ENCODE measurements at regions not wholly inside any gene's neighbourhood (a gene's known extent, or its start where the extent isn't known, plus 50 kb on each side); places are given as distances from the start of the nearest gene placed in this dataset.
"Not testable (repeated sequence)": the region's sequence is repeated elsewhere in the genome, so short reads cannot be mapped to it uniquely, and the experiment has no call there.

- H3K27ac ChIP-seq (ENCODE audit: low read length); H3K27ac Mint-ChIP-seq; POLR2A ChIA-PET; H3K36me3 Mint-ChIP-seq; H3K27me3 ChIP-seq (replicated peaks in 1 of 2; ENCODE audit: control insufficient read depth in 2 of 2, extremely low read depth in 1 of 2, insufficient read depth in 2 of 2, low read length in 1 of 2); H3K4me3 Mint-ChIP-seq; H3K9me3 Mint-ChIP-seq; H3K36me3 ChIP-seq (ENCODE audit: control insufficient read depth in 2 of 2, extremely low read depth in 1 of 2, insufficient read depth in 1 of 2, low read length in 1 of 2); H3K4me3 ChIP-seq (ENCODE audit: control insufficient read depth in 1 of 2, extremely low read depth in 1 of 2, low read length in 1 of 2); DNase-seq; ATAC-seq (replicated peaks in 1 of 4); H3K4me1 ChIP-seq (ENCODE audit: control insufficient read depth in 1 of 2, extremely low read depth in 1 of 2, insufficient read depth in 2 of 2, low read length in 2 of 2); H3K4me1 Mint-ChIP-seq; H3K9me3 ChIP-seq; H3K27me3 Mint-ChIP-seq: not testable (repeated sequence)
- WGBS (ENCODE audit: insufficient coverage) = 86% methylated on average over 1 of the region's 2 CpGs
- CTCF ChIA-PET = interaction anchor here in 1 of 2 donors (0.6 kb wide), 1 partner anchor 32 kb away, joined by 3 read pairs; no protein-coding TSS in a partner anchor
Observed at GRCh38 chr13:33572322-33572721, 245.6 kb upstream of the RFC3 start.

GRCh38 chr13:33575378-33575777, 242.6 kb upstream of the RFC3 start:
- peaks cover 0 to 5% (median 0%) of the 10 kb centered on the region in 3 donors for H3K9me3 Mint-ChIP-seq
- H3K27ac Mint-ChIP-seq = no peak overlapping the region
- ATAC-seq (replicated peaks in 1 of 4) (no peak), DNase-seq (no peak)
- H3K9me3 ChIP-seq = no peaks in the 10 kb centered on the region
- H3K27me3 ChIP-seq (replicated peaks in 1 of 2; ENCODE audit: control insufficient read depth in 2 of 2, extremely low read depth in 1 of 2, insufficient read depth in 2 of 2, low read length in 1 of 2) = no peaks in the 10 kb centered on the region
- CTCF ChIA-PET = interaction anchor here in 1 of 2 donors (1.2 kb wide), 1 partner anchor 32 kb away, joined by 3 read pairs; no protein-coding TSS in a partner anchor
- 38% methylated on average over 1 of the region's 1 CpG for WGBS (ENCODE audit: insufficient coverage)
- H3K27ac ChIP-seq (ENCODE audit: low read length) = no peak overlapping the region
- POLR2A ChIA-PET = interaction anchor here in 1 of 2 donors (0.6 kb wide), 1 partner anchor 53 kb away, joined by 3 read pairs; no protein-coding TSS in a partner anchor
- H3K4me1 Mint-ChIP-seq = no peaks in the 10 kb centered on the region
- no peaks in the 10 kb centered on the region for H3K36me3 ChIP-seq (ENCODE audit: control insufficient read depth in 2 of 2, extremely low read depth in 1 of 2, insufficient read depth in 1 of 2, low read length in 1 of 2)
- H3K4me3 ChIP-seq (ENCODE audit: control insufficient read depth in 1 of 2, extremely low read depth in 1 of 2, low read length in 1 of 2) = no peak overlapping the region
- no peak overlapping the region for H3K4me3 Mint-ChIP-seq
- no peaks in the 10 kb centered on the region for H3K36me3 Mint-ChIP-seq
- peaks cover 0 to 24% of the 10 kb centered on the region in 2 donors for H3K27me3 Mint-ChIP-seq
- H3K4me1 ChIP-seq (ENCODE audit: control insufficient read depth in 1 of 2, extremely low read depth in 1 of 2, insufficient read depth in 2 of 2, low read length in 2 of 2) = no peaks in the 10 kb centered on the region

- Histone ChIP-seq H3K27me3 (replicated peaks in 1 of 2; ENCODE audit: control insufficient read depth in 2 of 2, extremely low read depth in 1 of 2, insufficient read depth in 2 of 2, low read length in 1 of 2) (no peaks in the 10 kb centered on the region), H3K4me1 (ENCODE audit: control insufficient read depth in 1 of 2, extremely low read depth in 1 of 2, insufficient read depth in 2 of 2, low read length in 2 of 2) (no peaks in the 10 kb centered on the region), H3K36me3 (ENCODE audit: control insufficient read depth in 2 of 2, extremely low read depth in 1 of 2, insufficient read depth in 1 of 2, low read length in 1 of 2) (no peaks in the 10 kb centered on the region), H3K9me3 (no peaks in the 10 kb centered on the region), H3K27ac (ENCODE audit: low read length) (no peak overlapping the region), H3K4me3 (ENCODE audit: control insufficient read depth in 1 of 2, extremely low read depth in 1 of 2, low read length in 1 of 2) (no peak overlapping the region)
- Mint-ChIP-seq H3K36me3 (no peaks in the 10 kb centered on the region), H3K9me3 (peaks cover 0 to 5% (median 0%) of the 10 kb centered on the region in 3 donors), H3K4me3 (no peak overlapping the region), H3K27me3 (peaks cover 0 to 24% of the 10 kb centered on the region in 2 donors), H3K4me1 (no peaks in the 10 kb centered on the region), H3K27ac (no peak overlapping the region)
- POLR2A ChIA-PET = no interaction called here
- CTCF ChIA-PET = no interaction called here
- WGBS (ENCODE audit: insufficient coverage) = 100% methylated on average over 1 of the region's 2 CpGs
- no peak for ATAC-seq (replicated peaks in 1 of 4)
- no peak for DNase-seq
Observed at GRCh38 chr13:33577007-33577406, 240.9 kb upstream of the RFC3 start.

- DNase-seq (no peak), ATAC-seq (replicated peaks in 1 of 4) (no peak)
- H3K9me3 Mint-ChIP-seq = no peaks in the 10 kb centered on the region
- no peak overlapping the region for H3K27ac Mint-ChIP-seq
- Histone ChIP-seq H3K4me1 (ENCODE audit: control insufficient read depth in 1 of 2, extremely low read depth in 1 of 2, insufficient read depth in 2 of 2, low read length in 2 of 2) (no peaks in the 10 kb centered on the region), H3K27ac (ENCODE audit: low read length) (no peak overlapping the region), H3K27me3 (replicated peaks in 1 of 2; ENCODE audit: control insufficient read depth in 2 of 2, extremely low read depth in 1 of 2, insufficient read depth in 2 of 2, low read length in 1 of 2) (no peaks in the 10 kb centered on the region), H3K4me3 (ENCODE audit: control insufficient read depth in 1 of 2, extremely low read depth in 1 of 2, low read length in 1 of 2) (no peak overlapping the region), H3K36me3 (ENCODE audit: control insufficient read depth in 2 of 2, extremely low read depth in 1 of 2, insufficient read depth in 1 of 2, low read length in 1 of 2) (no peaks in the 10 kb centered on the region), H3K9me3 (no peaks in the 10 kb centered on the region)
- no peak overlapping the region for H3K4me3 Mint-ChIP-seq
- H3K36me3 Mint-ChIP-seq = no peaks in the 10 kb centered on the region
- no peaks in the 10 kb centered on the region for H3K4me1 Mint-ChIP-seq
- WGBS (ENCODE audit: insufficient coverage) = no CpG with 5 or more reads among the region's 2 CpGs
- ChIA-PET CTCF (no interaction called here), POLR2A (no interaction called here)
- peaks cover 0 to 25% of the 10 kb centered on the region in 2 donors for H3K27me3 Mint-ChIP-seq
Observed at GRCh38 chr13:33578786-33579185, 239.2 kb upstream of the RFC3 start.

GRCh38 chr13:33582121-33582520, 235.8 kb upstream of the RFC3 start:
- Histone ChIP-seq H3K9me3 (no peaks in the 10 kb centered on the region), H3K4me1 (ENCODE audit: control insufficient read depth in 1 of 2, extremely low read depth in 1 of 2, insufficient read depth in 2 of 2, low read length in 2 of 2) (no peaks in the 10 kb centered on the region), H3K4me3 (ENCODE audit: control insufficient read depth in 1 of 2, extremely low read depth in 1 of 2, low read length in 1 of 2) (no peak overlapping the region), H3K27ac (ENCODE audit: low read length) (no peak overlapping the region), H3K36me3 (ENCODE audit: control insufficient read depth in 2 of 2, extremely low read depth in 1 of 2, insufficient read depth in 1 of 2, low read length in 1 of 2) (no peaks in the 10 kb centered on the region), H3K27me3 (replicated peaks in 1 of 2; ENCODE audit: control insufficient read depth in 2 of 2, extremely low read depth in 1 of 2, insufficient read depth in 2 of 2, low read length in 1 of 2) (no peaks in the 10 kb centered on the region)
- ATAC-seq (replicated peaks in 1 of 4) (no peak), DNase-seq (no peak)
- no peaks in the 10 kb centered on the region for H3K36me3 Mint-ChIP-seq
- ChIA-PET CTCF (no interaction called here), POLR2A (no interaction called here)
- peaks cover 0 to 24% of the 10 kb centered on the region in 2 donors for H3K27me3 Mint-ChIP-seq
- no CpG with 5 or more reads among the region's 4 CpGs for WGBS (ENCODE audit: insufficient coverage)
- no peak overlapping the region for H3K4me3 Mint-ChIP-seq
- H3K9me3 Mint-ChIP-seq = no peaks in the 10 kb centered on the region
- H3K27ac Mint-ChIP-seq = no peak overlapping the region
- no peaks in the 10 kb centered on the region for H3K4me1 Mint-ChIP-seq

- DNase-seq = no peak
- Mint-ChIP-seq H3K4me3 (no peak overlapping the region), H3K4me1 (no peaks in the 10 kb centered on the region), H3K9me3 (no peaks in the 10 kb centered on the region), H3K27me3 (peaks cover 0 to 17% of the 10 kb centered on the region in 2 donors), H3K36me3 (no peaks in the 10 kb centered on the region), H3K27ac (no peak overlapping the region)
- ChIA-PET POLR2A (no interaction called here), CTCF (no interaction called here)
- no peak overlapping the region for H3K4me3 ChIP-seq (ENCODE audit: control insufficient read depth in 1 of 2, extremely low read depth in 1 of 2, low read length in 1 of 2)
- H3K27ac ChIP-seq (ENCODE audit: low read length) = no peak overlapping the region
- no peaks in the 10 kb centered on the region for H3K4me1 ChIP-seq (ENCODE audit: control insufficient read depth in 1 of 2, extremely low read depth in 1 of 2, insufficient read depth in 2 of 2, low read length in 2 of 2)
- ATAC-seq (replicated peaks in 1 of 4) = no peak
- H3K27me3 ChIP-seq (replicated peaks in 1 of 2; ENCODE audit: control insufficient read depth in 2 of 2, extremely low read depth in 1 of 2, insufficient read depth in 2 of 2, low read length in 1 of 2) = no peaks in the 10 kb centered on the region
- H3K9me3 ChIP-seq = no peaks in the 10 kb centered on the region
- H3K36me3 ChIP-seq (ENCODE audit: control insufficient read depth in 2 of 2, extremely low read depth in 1 of 2, insufficient read depth in 1 of 2, low read length in 1 of 2) = no peaks in the 10 kb centered on the region
- 83% methylated on average over 2 of the region's 2 CpGs for WGBS (ENCODE audit: insufficient coverage)
Observed at GRCh38 chr13:33583398-33583797, 234.6 kb upstream of the RFC3 start.

GRCh38 chr13:33590936-33591335, 227.0 kb upstream of the RFC3 start:
- no peaks in the 10 kb centered on the region for H3K27me3 ChIP-seq (replicated peaks in 1 of 2; ENCODE audit: control insufficient read depth in 2 of 2, extremely low read depth in 1 of 2, insufficient read depth in 2 of 2, low read length in 1 of 2)
- H3K27ac ChIP-seq (ENCODE audit: low read length) = no peak overlapping the region
- H3K9me3 ChIP-seq = no peaks in the 10 kb centered on the region
- no peak for DNase-seq
- no peak overlapping the region for H3K4me3 ChIP-seq (ENCODE audit: control insufficient read depth in 1 of 2, extremely low read depth in 1 of 2, low read length in 1 of 2)
- no peak overlapping the region for H3K27ac Mint-ChIP-seq
- no peaks in the 10 kb centered on the region for H3K36me3 Mint-ChIP-seq
- H3K9me3 Mint-ChIP-seq = no peaks in the 10 kb centered on the region
- WGBS (ENCODE audit: insufficient coverage) = 83% methylated on average over 3 of the region's 6 CpGs
- no peaks in the 10 kb centered on the region for H3K36me3 ChIP-seq (ENCODE audit: control insufficient read depth in 2 of 2, extremely low read depth in 1 of 2, insufficient read depth in 1 of 2, low read length in 1 of 2)
- no peaks in the 10 kb centered on the region for H3K4me1 ChIP-seq (ENCODE audit: control insufficient read depth in 1 of 2, extremely low read depth in 1 of 2, insufficient read depth in 2 of 2, low read length in 2 of 2)
- POLR2A ChIA-PET = no interaction called here
- no peak overlapping the region for H3K4me3 Mint-ChIP-seq
- CTCF ChIA-PET = no interaction called here
- no peaks in the 10 kb centered on the region for H3K4me1 Mint-ChIP-seq
- H3K27me3 Mint-ChIP-seq = no peaks in the 10 kb centered on the region
- ATAC-seq (replicated peaks in 1 of 4) = no peak

Data from T-cell (primary cell).